Progenitor cell of endocrine pancreas (in vitro differentiated cells): ENCODE measurements at regions not wholly inside any gene's neighbourhood (a gene's known extent, or its start where the extent isn't known, plus 50 kb on each side); places are given as distances from the start of the nearest gene placed in this dataset.

ENCODE experiments used
- DNase-seq: peaks from one replicate; pipeline ENCODE4 v3.0.0; 2021; ENCODE audit warnings: low spot score; ENCODE audit not compliant: unreplicated experiment
- H3K27ac Mint-ChIP-seq: 2 replicates; pipeline ENCODE4 v1.8.0; 2021; ENCODE audit warnings: mild to moderate bottlenecking, moderate library complexity, mixed read lengths
- H3K27me3 Mint-ChIP-seq: 2 replicates; pipeline ENCODE4 v1.8.0; 2021; ENCODE audit warnings: mixed read lengths
- H3K36me3 Mint-ChIP-seq: 2 replicates; pipeline ENCODE4 v1.8.0; 2022; ENCODE audit warnings: mixed read lengths; ENCODE audit not compliant: insufficient read depth
- H3K4me1 Mint-ChIP-seq: 2 replicates; pipeline ENCODE4 v1.8.0; 2021; ENCODE audit warnings: low read depth, mixed read lengths
- H3K4me3 Mint-ChIP-seq: 2 replicates; pipeline ENCODE4 v1.8.0; 2021; ENCODE audit warnings: low read depth, mild to moderate bottlenecking, moderate library complexity, mixed read lengths
- H3K9me3 Mint-ChIP-seq: 2 replicates; pipeline ENCODE4 v1.8.0; 2021; ENCODE audit warnings: low read depth, mixed read lengths
- CTCF ChIP-seq: fragments of 200-600 bp; sonication (generic); IDR thresholded peaks from one replicate; pipeline ENCODE4 v1.5.0; 2021; ENCODE audit warnings: antibody characterized with exemption, mild to moderate bottlenecking; ENCODE audit not compliant: unreplicated experiment

DNA sequence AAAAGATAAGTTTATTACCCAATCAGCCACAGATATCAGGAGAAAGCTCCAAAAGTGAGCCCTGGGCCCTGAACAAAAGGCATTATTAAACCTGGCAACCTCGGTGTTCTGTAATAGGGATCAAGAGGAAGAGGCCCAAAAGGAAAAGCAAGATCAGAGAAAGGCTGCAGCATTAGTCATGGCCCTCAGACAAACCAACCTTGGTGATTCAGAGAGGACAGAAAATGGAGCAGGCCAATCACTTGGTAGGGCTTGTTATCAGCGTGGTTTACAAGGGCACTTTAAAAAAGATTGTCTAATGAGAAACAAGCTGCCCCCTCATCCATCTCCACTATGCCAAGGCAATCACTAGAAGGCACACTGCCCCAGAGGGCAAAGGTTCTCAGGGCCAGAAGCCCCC is 75.7 kb downstream of the AGTR2 start:
- Mint-ChIP-seq H3K4me3 (no peak overlapping the region), H3K27ac (no peak overlapping the region), H3K4me1 (peaks cover 5% of the 10 kb centered on the region), H3K36me3 (peaks cover 2% of the 10 kb centered on the region), H3K27me3 (no peaks in the 10 kb centered on the region), H3K9me3 (peaks cover 37% of the 10 kb centered on the region)
- no peak for DNase-seq
- no peak for TF ChIP-seq CTCF

DNA sequence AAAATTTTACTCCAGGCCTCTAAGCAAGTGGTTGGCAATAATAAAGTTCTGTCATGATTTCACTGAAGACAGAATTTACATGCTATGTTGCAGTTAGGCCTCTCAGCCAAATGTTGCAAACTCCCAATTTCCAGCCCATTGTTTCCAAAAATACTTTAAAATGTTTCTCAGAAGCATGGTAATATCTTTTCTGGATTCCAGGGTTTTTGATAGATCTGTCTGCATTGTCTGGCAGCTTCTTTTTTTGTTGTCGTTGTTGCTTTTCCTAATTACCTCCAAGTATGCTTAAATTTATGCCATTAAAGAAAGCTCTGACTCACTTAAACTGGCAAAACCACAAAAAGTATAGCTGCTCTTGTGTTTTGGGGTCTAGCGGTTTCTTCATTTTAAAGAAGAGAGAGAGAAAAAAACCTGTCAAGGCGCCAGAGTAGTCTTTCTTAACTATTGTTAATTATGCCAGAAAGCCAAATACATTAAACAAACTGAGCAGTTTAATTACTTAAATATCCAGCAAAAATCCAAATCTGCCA is 97.0 kb downstream of the AGTR2 start:
- no peak overlapping the region for H3K4me3 Mint-ChIP-seq
- TF ChIP-seq CTCF: no peak
- H3K27ac Mint-ChIP-seq: no peak overlapping the region
- no peak for DNase-seq
- H3K4me1 Mint-ChIP-seq: no peaks in the 10 kb centered on the region
- no peaks in the 10 kb centered on the region for H3K36me3 Mint-ChIP-seq
- no peaks in the 10 kb centered on the region for H3K27me3 Mint-ChIP-seq
- no peaks in the 10 kb centered on the region for H3K9me3 Mint-ChIP-seq

DNA sequence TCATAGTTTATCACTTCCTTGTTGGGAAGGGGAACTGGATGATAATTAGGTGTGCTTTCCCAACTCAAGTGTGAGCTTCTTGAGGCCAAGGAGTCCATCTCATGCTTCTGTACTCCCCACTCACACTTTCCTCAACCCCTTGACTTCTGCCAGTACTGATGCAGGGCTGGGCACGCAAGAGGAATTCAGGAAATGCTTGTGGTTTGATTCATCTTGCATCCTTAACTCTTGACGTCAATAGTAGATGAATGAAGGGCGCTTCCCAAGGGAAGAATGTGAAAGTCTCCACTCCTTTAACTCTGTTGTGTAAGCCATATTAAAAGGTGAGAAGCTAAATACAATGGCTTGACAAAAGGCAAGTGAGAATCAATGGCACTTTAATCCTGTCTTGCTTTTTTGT is 101.8 kb downstream of the AGTR2 start:
- no peaks in the 10 kb centered on the region for H3K36me3 Mint-ChIP-seq
- no peak overlapping the region for H3K4me3 Mint-ChIP-seq
- H3K27me3 Mint-ChIP-seq: no peaks in the 10 kb centered on the region
- no peak for DNase-seq
- no peaks in the 10 kb centered on the region for H3K9me3 Mint-ChIP-seq
- TF ChIP-seq CTCF: no peak
- no peak overlapping the region for H3K27ac Mint-ChIP-seq
- H3K4me1 Mint-ChIP-seq: no peaks in the 10 kb centered on the region

DNA sequence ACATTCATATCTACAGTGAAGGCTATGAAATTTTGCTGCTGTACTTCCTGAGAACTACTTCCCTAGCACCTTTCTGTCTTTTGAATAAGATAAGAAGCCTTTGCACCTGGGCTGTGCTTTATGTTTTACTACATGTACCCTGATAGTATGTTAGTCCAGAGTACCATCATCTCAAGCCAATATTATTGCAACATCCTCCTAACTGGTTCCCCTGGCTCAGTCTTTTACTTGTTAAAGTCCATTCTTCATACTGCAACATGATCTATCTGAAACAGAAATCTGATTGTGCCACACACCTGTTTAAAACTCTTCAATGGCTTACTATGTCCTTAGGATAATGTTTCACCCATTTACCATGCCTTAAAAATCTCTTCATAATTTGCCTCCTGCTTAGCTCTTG is 102.3 kb downstream of the AGTR2 start:
- no peak overlapping the region for H3K4me3 Mint-ChIP-seq
- no peak for DNase-seq
- no peaks in the 10 kb centered on the region for H3K36me3 Mint-ChIP-seq
- H3K4me1 Mint-ChIP-seq: no peaks in the 10 kb centered on the region
- H3K9me3 Mint-ChIP-seq: no peaks in the 10 kb centered on the region
- no peaks in the 10 kb centered on the region for H3K27me3 Mint-ChIP-seq
- TF ChIP-seq CTCF: no peak
- H3K27ac Mint-ChIP-seq: no peak overlapping the region

DNA sequence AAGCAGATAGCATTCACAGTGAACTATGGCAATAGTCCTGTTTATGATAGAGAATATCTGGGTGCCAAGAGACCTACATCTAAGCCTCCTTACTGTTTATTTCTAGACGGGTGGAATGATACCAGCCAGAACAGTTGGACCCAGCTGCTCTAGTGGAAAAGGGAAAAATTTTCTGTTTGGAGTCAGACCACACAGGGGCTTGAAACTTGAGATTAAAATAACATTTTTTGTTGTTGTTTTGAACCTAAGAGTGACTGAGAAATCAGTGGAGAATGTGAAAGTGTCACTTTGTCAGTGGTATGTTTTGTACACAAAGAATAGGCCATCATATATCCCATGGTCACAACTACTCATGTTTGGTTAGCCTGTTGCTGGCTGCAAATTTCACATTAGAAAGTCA is 105.7 kb downstream of the AGTR2 start:
- no peak overlapping the region for H3K4me3 Mint-ChIP-seq
- no peaks in the 10 kb centered on the region for H3K4me1 Mint-ChIP-seq
- DNase-seq: no peak
- H3K27me3 Mint-ChIP-seq: no peaks in the 10 kb centered on the region
- H3K9me3 Mint-ChIP-seq: no peaks in the 10 kb centered on the region
- no peak overlapping the region for H3K27ac Mint-ChIP-seq
- TF ChIP-seq CTCF: no peak
- no peaks in the 10 kb centered on the region for H3K36me3 Mint-ChIP-seq
